Suprapubic skin (tissue), 4 donors: ENCODE measurements at regions not wholly inside any gene's neighbourhood (a gene's known extent, or its start where the extent isn't known, plus 50 kb on each side); places are given as distances from the start of the nearest gene placed in this dataset.

Source experiments
- CTCF ChIP-seq, 2 donors: fragments of 200-600 bp in 1 of 2; fragments of 450-650 bp in 1 of 2; sonication (generic) in 1 of 2; IDR thresholded peaks; one replicate each; pipeline ENCODE4 v1.5.1; 2016 to 2019; ENCODE audit warnings: antibody characterized with exemption in 2 of 2, mild to moderate bottlenecking in 1 of 2, moderate library complexity in 1 of 2
- EP300 ChIP-seq: sonication (generic); formaldehyde crosslinking; IDR thresholded peaks from one replicate; pipeline ENCODE4 v1.6.1; 2017; ENCODE audit warnings: antibody characterized with exemption
- POLR2AphosphoS5 ChIP-seq, 3 donors: sonication (generic); formaldehyde crosslinking; IDR thresholded peaks; one replicate each; pipeline ENCODE4 v1.6.1; 2017; ENCODE audit warnings: antibody characterized with exemption in 3 of 3

- TF ChIP-seq CTCF (IDR thresholded peaks at IDR 0.05) (no peak), EP300 (no peak), POLR2AphosphoS5 (IDR thresholded peaks at IDR 0.05) (no peak)
Observed at GRCh38 chr1:5493275-5493674, 498.9 kb downstream of the NPHP4 start.
